ENCODE measurements at regions not wholly inside any gene's neighbourhood (a gene's known extent, or its start where the extent isn't known, plus 50 kb on each side); places are given as distances from the start of the nearest gene placed in this dataset.

GRCh38 chr9:126017758-126018157, 270.6 kb downstream of the PBX3 start:
- H3K4me3 ChIP-seq (ENCODE audit: low read length), result no peak overlapping the region

GRCh38 chr9:126020836-126021235, 273.7 kb downstream of the PBX3 start:
- no peak for DNase-seq (ENCODE audit: low read depth, low spot score)
- H3K4me3 ChIP-seq (ENCODE audit: low read length), result no peak overlapping the region

More at GRCh38 chr9:126017758-126018157, 270.6 kb downstream of the PBX3 start:
- no peak for DNase-seq (ENCODE audit: low read depth, low spot score)

GRCh38 chr9:126023962-126024361, 276.8 kb downstream of the PBX3 start:
- no peak for DNase-seq (ENCODE audit: low read depth, low spot score)
- no peak overlapping the region for H3K4me3 ChIP-seq (ENCODE audit: low read length)

- DNase-seq (ENCODE audit: low read depth, low spot score), result no peak
- no peak overlapping the region for H3K4me3 ChIP-seq (ENCODE audit: low read length)
Observed at GRCh38 chr9:126024581-126025230, 277.5 kb downstream of the PBX3 start.

GRCh38 chr9:126025991-126026390, 278.8 kb downstream of the PBX3 start:
- no peak for DNase-seq (ENCODE audit: low read depth, low spot score)
- H3K4me3 ChIP-seq (ENCODE audit: low read length), result no peak overlapping the region

DNA sequence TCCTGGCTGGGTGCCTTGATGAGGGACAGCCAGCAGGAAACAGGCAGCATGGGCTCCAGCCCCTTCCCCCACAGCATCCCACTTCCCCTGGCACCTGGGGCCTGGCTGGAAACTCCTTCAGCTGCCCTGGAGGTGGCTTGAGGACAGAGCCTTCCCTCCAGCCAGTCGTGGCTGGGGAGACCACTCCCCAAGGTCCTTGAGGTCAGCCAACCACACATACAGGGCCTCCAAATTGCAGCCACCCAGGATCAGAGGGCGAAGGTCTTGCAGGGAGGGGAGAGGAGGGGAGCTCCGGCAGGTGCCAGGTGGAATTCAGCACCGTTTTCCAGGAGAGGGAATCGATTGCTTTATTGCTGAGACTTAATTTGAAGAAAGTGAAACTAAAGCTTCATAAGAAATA, 280.4 kb downstream of the PBX3 start:
- no peak overlapping the region for H3K4me3 ChIP-seq (ENCODE audit: low read length)
- DNase-seq (ENCODE audit: low read depth, low spot score), result no peak

- no peak overlapping the region for H3K4me3 ChIP-seq (ENCODE audit: low read length)
- DNase-seq (ENCODE audit: low read depth, low spot score), result no peak
Observed at GRCh38 chr9:126028746-126029145, 281.6 kb downstream of the PBX3 start.

DNA sequence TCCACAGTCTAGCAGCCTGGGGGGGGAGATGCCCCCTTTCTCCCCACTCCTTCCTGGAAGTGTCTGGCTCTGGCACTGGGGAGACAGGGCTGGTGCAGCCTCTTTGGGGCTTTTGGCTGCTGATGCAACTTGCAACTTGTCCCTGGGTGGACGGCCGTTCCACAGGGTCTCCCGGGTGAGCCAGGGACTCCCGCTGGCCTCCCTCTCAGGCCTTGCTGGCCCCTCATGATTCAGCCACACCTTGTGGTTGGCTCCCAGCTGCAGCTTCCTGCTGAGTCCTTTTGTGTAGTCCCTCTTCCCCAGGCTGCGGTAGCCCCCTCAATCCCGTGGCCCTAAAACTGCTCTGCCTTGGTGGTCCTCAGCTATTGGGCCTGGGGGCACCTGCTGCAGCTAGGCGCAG, 283.5 kb downstream of the PBX3 start:
- H3K4me3 ChIP-seq (ENCODE audit: low read length), result no peak overlapping the region
- no peak for DNase-seq (ENCODE audit: low read depth, low spot score)

DNA sequence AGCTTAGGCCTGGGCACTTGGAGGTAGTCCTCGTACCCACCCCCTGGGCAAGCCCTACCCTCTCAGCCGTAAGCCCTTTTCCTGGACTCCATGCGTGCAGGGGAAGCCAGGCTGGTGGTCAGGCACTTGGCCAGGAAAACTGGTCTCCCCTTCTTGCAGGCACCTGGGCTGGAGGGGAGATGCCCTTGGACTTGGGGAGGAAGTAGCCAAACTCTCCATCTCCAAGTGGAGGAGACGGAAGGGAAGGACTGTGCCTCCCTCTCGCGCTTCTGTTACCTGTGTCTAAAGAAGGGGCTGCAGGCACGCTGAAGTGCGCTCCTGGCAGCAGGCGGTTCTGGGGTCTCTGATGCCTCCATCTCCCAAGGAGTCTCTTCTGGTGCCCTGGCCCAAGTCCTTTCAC, 283.9 kb downstream of the PBX3 start:
- H3K4me3 ChIP-seq (ENCODE audit: low read length), result no peak overlapping the region
- DNase-seq (ENCODE audit: low read depth, low spot score), result no peak

- no peak overlapping the region for H3K4me3 ChIP-seq (ENCODE audit: low read length)
- DNase-seq (ENCODE audit: low read depth, low spot score), result no peak
Observed at GRCh38 chr9:126032135-126032534, 285.0 kb downstream of the PBX3 start.

- H3K4me3 ChIP-seq (ENCODE audit: low read length), result no peak overlapping the region
- DNase-seq (ENCODE audit: low read depth, low spot score), result no peak
Observed at GRCh38 chr9:126033318-126033717, 286.1 kb downstream of the PBX3 start.

GRCh38 chr9:126033956-126034355, 286.8 kb downstream of the PBX3 start:
- DNase-seq (ENCODE audit: low read depth, low spot score), result no peak
- no peak overlapping the region for H3K4me3 ChIP-seq (ENCODE audit: low read length)

- DNase-seq (ENCODE audit: low read depth, low spot score), result no peak
- H3K4me3 ChIP-seq (ENCODE audit: low read length), result no peak overlapping the region
Observed at GRCh38 chr9:126036881-126037291, 289.7 kb downstream of the PBX3 start.

- H3K4me3 ChIP-seq (ENCODE audit: low read length), result no peak overlapping the region
Observed at GRCh38 chr9:126038790-126039189, 287.8 kb upstream of the MVB12B start.

DNA sequence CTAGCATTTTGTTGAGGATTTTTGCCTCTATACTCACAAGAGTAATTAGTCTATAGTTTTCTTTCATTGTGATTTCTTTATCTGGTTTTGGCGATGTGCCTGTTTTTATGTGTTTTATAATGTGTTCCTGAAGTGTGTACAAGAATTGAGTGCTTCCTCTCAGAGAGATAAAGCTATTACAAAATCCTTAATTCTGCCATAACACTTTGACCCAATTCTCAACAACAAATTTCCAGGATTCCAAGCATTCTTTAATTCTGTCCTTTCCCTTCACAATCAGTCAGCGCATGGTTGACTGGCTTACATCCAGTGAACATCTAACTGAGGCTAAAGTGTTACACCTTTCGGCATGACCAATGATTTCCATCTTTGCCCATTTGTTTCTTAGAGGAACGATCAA, 282.9 kb upstream of the MVB12B start:
- DNase-seq (ENCODE audit: low read depth, low spot score), result no peak
- no peak overlapping the region for H3K4me3 ChIP-seq (ENCODE audit: low read length)

More at GRCh38 chr9:126038790-126039189, 287.8 kb upstream of the MVB12B start:
- DNase-seq (ENCODE audit: low read depth, low spot score), result no peak

DNA sequence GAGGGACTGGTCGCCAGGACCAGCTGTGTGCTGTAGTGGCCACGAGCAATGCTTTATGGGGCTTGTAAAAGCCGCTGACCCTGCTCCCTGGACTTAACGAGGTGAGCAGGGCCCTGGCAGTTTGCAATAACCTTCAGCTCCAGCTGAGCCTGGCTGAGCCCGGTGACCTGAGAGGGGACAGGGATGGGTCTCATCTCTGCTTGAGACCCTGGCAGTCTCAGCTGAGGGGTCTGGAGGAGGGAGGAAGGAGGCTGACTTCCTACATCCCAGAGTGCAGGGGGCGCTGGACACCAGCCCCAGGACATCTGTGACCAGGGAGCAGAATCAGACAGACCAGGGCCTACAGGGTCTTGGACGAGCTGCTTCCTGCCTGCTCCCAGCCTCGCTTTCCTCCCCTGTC, 277.5 kb upstream of the MVB12B start:
- no peak overlapping the region for H3K4me3 ChIP-seq (ENCODE audit: low read length)
- DNase-seq (ENCODE audit: low read depth, low spot score), result no peak

- no peak overlapping the region for H3K4me3 ChIP-seq (ENCODE audit: low read length)
- no peak for DNase-seq (ENCODE audit: low read depth, low spot score)
Observed at GRCh38 chr9:126049896-126050604, 276.6 kb upstream of the MVB12B start.

DNA sequence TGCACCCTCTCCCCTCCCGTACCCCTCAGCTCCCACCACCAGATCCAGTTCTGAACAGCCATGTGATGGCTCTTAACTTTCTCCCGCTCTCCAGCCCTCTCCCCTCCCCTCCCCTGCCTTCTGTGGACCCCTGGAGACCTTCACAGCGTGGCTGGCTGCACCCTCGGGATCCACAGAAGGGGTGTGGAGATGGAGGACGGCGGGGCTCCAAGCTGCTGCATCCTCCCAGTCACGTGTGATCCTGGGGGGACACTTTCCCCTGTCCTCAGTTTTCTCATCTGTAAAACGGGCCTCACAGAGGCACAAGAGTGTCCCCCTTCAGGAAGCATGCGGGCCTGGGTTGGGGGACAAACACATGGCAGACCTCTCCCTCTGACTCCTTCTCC, 276.0 kb upstream of the MVB12B start:
- DNase-seq (ENCODE audit: low read depth, low spot score), result no peak
- H3K4me3 ChIP-seq (ENCODE audit: low read length), result no peak overlapping the region

- no peak overlapping the region for H3K4me3 ChIP-seq (ENCODE audit: low read length)
- no peak for DNase-seq (ENCODE audit: low read depth, low spot score)
Observed at GRCh38 chr9:126051446-126052130, 275.0 kb upstream of the MVB12B start.

- H3K4me3 ChIP-seq (ENCODE audit: low read length), result no peak overlapping the region
- no peak for DNase-seq (ENCODE audit: low read depth, low spot score)
Observed at GRCh38 chr9:126052791-126053190, 273.8 kb upstream of the MVB12B start.

All from Jurkat, Clone E6-1 (cell line).